ENCODE measurements at regions not wholly inside any gene's neighbourhood (a gene's known extent, or its start where the extent isn't known, plus 50 kb on each side); places are given as distances from the start of the nearest gene placed in this dataset.

GRCh38 chr6:139608466-139609261 is 234.2 kb upstream of the CITED2 start:
- intact Hi-C loops (cut with micrococcal nuclease) (no loop called here), in situ Hi-C loops (cut with MboI) (no loop called here)
- 60% methylated on average over 3 of the region's 3 CpGs for WGBS (ENCODE audit: insufficient coverage, low coverage, missing lambda C conversion rate)
- TF ChIP-seq HDGF (IDR thresholded peaks at IDR 0.05), result no peak
- TF ChIP-seq RBM39 (optimal IDR thresholded peaks at IDR 0.05; ENCODE audit: low read depth, low read length), result no peak
- no peak for TF ChIP-seq TFAP4 (CRISPR knock-in tag; IDR thresholded peaks at IDR 0.05; ENCODE audit: borderline replicate concordance)
- TF ChIP-seq MECOM (CRISPR knock-in tag; IDR thresholded peaks at IDR 0.05), result no peak
- TF ChIP-seq ZNF584 (CRISPR knock-in tag; IDR thresholded peaks at IDR 0.05; ENCODE audit: low read depth), result no peak
- no peak for TF ChIP-seq HOMEZ (CRISPR knock-in tag; IDR thresholded peaks at IDR 0.05)
- no peak for TF ChIP-seq CBX2 (IDR thresholded peaks at IDR 0.05; ENCODE audit: insufficient read depth, low read length, poor library complexity, severe bottlenecking)
- TF ChIP-seq CTBP1 (IDR thresholded peaks at IDR 0.05; ENCODE audit: borderline replicate concordance), result no peak
- TF ChIP-seq ZBED1 (IDR thresholded peaks at IDR 0.05), result no peak
- TF ChIP-seq, protein P1, sequence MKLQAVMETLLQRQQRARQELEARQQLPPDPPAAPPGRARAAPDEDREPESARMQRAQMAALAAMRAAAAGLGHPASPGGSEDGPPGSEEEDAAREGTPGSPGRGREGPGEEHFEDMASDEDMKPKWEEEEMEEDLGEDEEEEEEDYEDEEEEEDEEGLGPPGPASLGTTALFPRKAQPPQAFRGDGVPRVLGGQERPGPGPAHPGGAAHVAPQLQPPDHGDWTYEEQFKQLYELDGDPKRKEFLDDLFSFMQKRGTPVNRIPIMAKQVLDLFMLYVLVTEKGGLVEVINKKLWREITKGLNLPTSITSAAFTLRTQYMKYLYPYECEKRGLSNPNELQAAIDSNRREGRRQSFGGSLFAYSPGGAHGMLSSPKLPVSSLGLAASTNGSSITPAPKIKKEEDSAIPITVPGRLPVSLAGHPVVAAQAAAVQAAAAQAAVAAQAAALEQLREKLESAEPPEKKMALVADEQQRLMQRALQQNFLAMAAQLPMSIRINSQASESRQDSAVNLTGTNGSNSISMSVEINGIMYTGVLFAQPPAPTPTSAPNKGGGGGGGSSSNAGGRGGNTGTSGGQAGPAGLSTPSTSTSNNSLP (IDR thresholded peaks at IDR 0.05; ENCODE audit: borderline replicate concordance, low read depth, low read length), result no peak
- TF ChIP-seq CBX8 (IDR thresholded peaks at IDR 0.05; ENCODE audit: borderline replicate concordance, extremely low read depth, low read depth, low read length, poor library complexity, severe bottlenecking), result no peak
- no peak for TF ChIP-seq MYBL2 (IDR thresholded peaks at IDR 0.05; ENCODE audit: low read depth)
- no peak for TF ChIP-seq MYBL2 (CRISPR knock-in tag; IDR thresholded peaks at IDR 0.05; ENCODE audit: borderline replicate concordance)
- no peak for TF ChIP-seq ELK3 (CRISPR knock-in tag; IDR thresholded peaks at IDR 0.05)
- no peak for TF ChIP-seq FOXA1 (IDR thresholded peaks at IDR 0.05; ENCODE audit: borderline replicate concordance)

More at GRCh38 chr6:139608466-139609261, 234.2 kb upstream of the CITED2 start:
- Histone ChIP-seq H3K4me1 (replicated peaks in 1 of 2; ENCODE audit: control insufficient read depth in 2 of 2, insufficient read depth in 2 of 2, low read length in 2 of 2) (peaks cover 0 to 15% of the 10 kb centered on the region in 2 experiments; a peak in 3 of 5 replicates), H2AFZ (ENCODE audit: low read depth, low read length) (no peak overlapping the region), H3K9me1 (ENCODE audit: control insufficient read depth, insufficient read depth, low read length) (no peaks in the 10 kb centered on the region), H3K4me2 (ENCODE audit: insufficient read depth, low read length) (no peak overlapping the region), H3K27ac (ENCODE audit: extremely low read depth, low read depth, low read length) (no peak overlapping the region), H3K36me3 (ENCODE audit: control insufficient read depth, insufficient read depth, low read length) (no peaks in the 10 kb centered on the region), H3K27me3 (ENCODE audit: control insufficient read depth in 2 of 2, insufficient read depth in 2 of 2, low read length in 2 of 2) (no peaks in the 10 kb centered on the region), H3K9me3 (replicated peaks; ENCODE audit: control insufficient read depth, insufficient read depth, low read depth, low read length) (no peaks in the 10 kb centered on the region), H3K9ac (ENCODE audit: insufficient read depth in 1 of 2, low read depth in 2 of 2, low read length in 2 of 2) (no peak overlapping the region), H4K20me1 (replicated peaks; ENCODE audit: control insufficient read depth, insufficient read depth, low read length) (no peaks in the 10 kb centered on the region), H3K79me2 (ENCODE audit: control insufficient read depth, insufficient read depth, low read length) (no peaks in the 10 kb centered on the region), H3K4me3 (no peak overlapping the region)
- ChIA-PET POLR2A (interaction anchor here (1.0 to 4.0 kb wide), 2 partner anchors 93 to 235 kb away, joined by 3 to 14 read pairs; partner anchors contain the start of gene CITED2), CTCF (ENCODE audit: low intra/inter-chr PET ratio) (no interaction called here)
- FAIRE-seq (no peak), DNase-seq (ENCODE audit: extremely low read depth in 1 of 4, low spot score in 3 of 4) (no peak), ATAC-seq (no peak)
- BruUV-seq (replicated peaks), result no TSS peak

All from K562 (cell line).